ENCODE measurements at regions not wholly inside any gene's neighbourhood (a gene's known extent, or its start where the extent isn't known, plus 50 kb on each side); places are given as distances from the start of the nearest gene placed in this dataset.
"Not testable (repeated sequence)": the region's sequence is repeated elsewhere in the genome, so short reads cannot be mapped to it uniquely, and the experiment has no call there.

GRCh38 chr7:54947266-54947665, 71.6 kb upstream of the EGFR start:
- Mint-ChIP-seq H3K36me3 (ENCODE audit: low read depth) (no peaks in the 10 kb centered on the region), H3K27me3 (ENCODE audit: low read depth) (no peaks in the 10 kb centered on the region), H3K4me3 (ENCODE audit: unreplicated experiment) (no peak overlapping the region), H3K4me1 (ENCODE audit: low read depth) (peaks cover 26% of the 10 kb centered on the region), H3K9me3 (ENCODE audit: low read depth) (peaks cover 9% of the 10 kb centered on the region), H3K27ac (ENCODE audit: unreplicated experiment) (no peak overlapping the region)
- DNase-seq (ENCODE audit: low spot score), result no peak
- TF ChIP-seq, protein P1, sequence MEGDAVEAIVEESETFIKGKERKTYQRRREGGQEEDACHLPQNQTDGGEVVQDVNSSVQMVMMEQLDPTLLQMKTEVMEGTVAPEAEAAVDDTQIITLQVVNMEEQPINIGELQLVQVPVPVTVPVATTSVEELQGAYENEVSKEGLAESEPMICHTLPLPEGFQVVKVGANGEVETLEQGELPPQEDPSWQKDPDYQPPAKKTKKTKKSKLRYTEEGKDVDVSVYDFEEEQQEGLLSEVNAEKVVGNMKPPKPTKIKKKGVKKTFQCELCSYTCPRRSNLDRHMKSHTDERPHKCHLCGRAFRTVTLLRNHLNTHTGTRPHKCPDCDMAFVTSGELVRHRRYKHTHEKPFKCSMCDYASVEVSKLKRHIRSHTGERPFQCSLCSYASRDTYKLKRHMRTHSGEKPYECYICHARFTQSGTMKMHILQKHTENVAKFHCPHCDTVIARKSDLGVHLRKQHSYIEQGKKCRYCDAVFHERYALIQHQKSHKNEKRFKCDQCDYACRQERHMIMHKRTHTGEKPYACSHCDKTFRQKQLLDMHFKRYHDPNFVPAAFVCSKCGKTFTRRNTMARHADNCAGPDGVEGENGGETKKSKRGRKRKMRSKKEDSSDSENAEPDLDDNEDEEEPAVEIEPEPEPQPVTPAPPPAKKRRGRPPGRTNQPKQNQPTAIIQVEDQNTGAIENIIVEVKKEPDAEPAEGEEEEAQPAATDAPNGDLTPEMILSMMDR (IDR thresholded peaks at IDR 0.05), result no peak

GRCh38 chr7:54949514-54949913, 69.3 kb upstream of the EGFR start:
- not testable (repeated sequence) for H3K27ac Mint-ChIP-seq (ENCODE audit: unreplicated experiment); H3K36me3 Mint-ChIP-seq (ENCODE audit: low read depth)
- H3K4me1 Mint-ChIP-seq (ENCODE audit: low read depth), result peaks cover 17% of the 10 kb centered on the region

GRCh38 chr7:54955296-54955695, 63.5 kb upstream of the EGFR start:
- Mint-ChIP-seq H3K27ac (ENCODE audit: unreplicated experiment) (no peak overlapping the region), H3K4me3 (ENCODE audit: unreplicated experiment) (no peak overlapping the region), H3K9me3 (ENCODE audit: low read depth) (peaks cover 9% of the 10 kb centered on the region), H3K4me1 (ENCODE audit: low read depth) (peaks cover 12% of the 10 kb centered on the region), H3K36me3 (ENCODE audit: low read depth) (no peaks in the 10 kb centered on the region), H3K27me3 (ENCODE audit: low read depth) (no peaks in the 10 kb centered on the region)
- TF ChIP-seq, protein P1 (IDR thresholded peaks at IDR 0.05), result no peak
- DNase-seq (ENCODE audit: low spot score), result no peak

More at GRCh38 chr7:54949514-54949913, 69.3 kb upstream of the EGFR start:
- not testable (repeated sequence) for H3K9me3 Mint-ChIP-seq (ENCODE audit: low read depth); H3K27me3 Mint-ChIP-seq (ENCODE audit: low read depth); DNase-seq (ENCODE audit: low spot score); H3K4me3 Mint-ChIP-seq (ENCODE audit: unreplicated experiment)

DNA sequence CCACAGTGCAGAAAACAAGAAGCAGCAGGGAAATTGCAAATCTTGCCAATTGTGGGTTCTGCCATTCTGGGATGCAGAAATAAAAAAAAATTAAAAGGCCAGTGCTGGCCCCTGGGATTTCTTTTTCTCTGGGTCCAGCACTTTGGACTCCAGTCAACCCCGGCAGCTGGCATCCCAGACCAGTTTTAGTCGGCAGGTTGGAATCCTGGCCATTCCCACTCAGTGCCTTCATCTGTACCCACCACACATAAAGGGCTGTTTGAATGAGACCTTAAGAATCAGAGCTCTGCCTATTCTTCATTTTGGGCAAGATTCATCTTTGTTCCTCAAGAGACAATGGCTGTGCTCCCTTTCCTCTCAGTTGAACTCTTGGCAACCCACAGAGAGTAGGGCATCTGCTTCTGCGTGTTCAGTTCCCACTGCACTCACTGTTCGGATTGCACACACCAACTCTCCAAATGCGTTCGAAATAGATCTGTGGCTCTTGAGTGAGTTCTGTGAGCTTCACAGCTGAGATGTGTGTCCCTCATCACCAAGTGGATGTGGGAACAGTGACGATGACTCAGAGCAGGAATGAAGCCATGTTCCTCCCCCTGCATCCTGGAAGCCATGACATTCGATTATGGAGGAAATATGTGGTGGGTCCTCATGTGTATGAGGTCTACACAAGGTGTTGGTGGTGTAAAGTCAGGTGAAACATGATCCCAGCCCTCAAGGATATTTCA, 63.0 kb upstream of the EGFR start:
- TF ChIP-seq, protein P1 (IDR thresholded peaks at IDR 0.05), result no peak
- Mint-ChIP-seq H3K4me1 (ENCODE audit: low read depth) (peaks cover 14% of the 10 kb centered on the region), H3K27me3 (ENCODE audit: low read depth) (no peaks in the 10 kb centered on the region), H3K9me3 (ENCODE audit: low read depth) (peaks cover 6% of the 10 kb centered on the region), H3K27ac (ENCODE audit: unreplicated experiment) (no peak overlapping the region), H3K36me3 (ENCODE audit: low read depth) (no peaks in the 10 kb centered on the region), H3K4me3 (ENCODE audit: unreplicated experiment) (no peak overlapping the region)
- no peak for DNase-seq (ENCODE audit: low spot score)

DNA sequence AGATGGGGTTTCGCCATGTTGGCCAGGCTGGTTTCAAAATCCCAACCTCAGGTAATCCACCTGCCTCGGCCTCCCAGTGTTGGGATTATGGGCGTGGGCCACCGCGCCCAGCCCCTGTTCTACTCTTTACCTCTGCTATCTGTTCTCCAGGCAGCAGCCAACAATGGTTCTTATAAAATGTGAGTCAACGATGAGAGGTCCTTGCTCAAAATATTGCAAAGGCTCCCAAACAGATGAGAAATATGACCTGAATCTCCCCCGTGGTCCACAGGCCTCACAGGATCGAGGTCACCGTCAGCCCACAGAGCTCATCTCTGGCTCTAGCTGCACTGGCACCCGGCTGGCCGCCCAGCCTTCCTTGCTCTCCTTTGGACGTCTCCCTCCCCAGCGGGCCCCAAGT, 62.0 kb upstream of the EGFR start:
- peaks cover 19% of the 10 kb centered on the region for H3K4me1 Mint-ChIP-seq (ENCODE audit: low read depth)
- H3K36me3 Mint-ChIP-seq (ENCODE audit: low read depth), result no peaks in the 10 kb centered on the region
- TF ChIP-seq, protein P1 (IDR thresholded peaks at IDR 0.05), result no peak
- no peaks in the 10 kb centered on the region for H3K9me3 Mint-ChIP-seq (ENCODE audit: low read depth)
- H3K4me3 Mint-ChIP-seq (ENCODE audit: unreplicated experiment), result no peak overlapping the region
- H3K27me3 Mint-ChIP-seq (ENCODE audit: low read depth), result no peaks in the 10 kb centered on the region
- DNase-seq (ENCODE audit: low spot score), result no peak
- H3K27ac Mint-ChIP-seq (ENCODE audit: unreplicated experiment), result no peak overlapping the region

GRCh38 chr7:54960517-54960916, 58.3 kb upstream of the EGFR start:
- TF ChIP-seq, protein P1 (IDR thresholded peaks at IDR 0.05), result no peak
- DNase-seq (ENCODE audit: low spot score), result no peak

More at GRCh38 chr7:54960517-54960916, 58.3 kb upstream of the EGFR start:
- Mint-ChIP-seq H3K9me3 (ENCODE audit: low read depth) (no peaks in the 10 kb centered on the region), H3K27ac (ENCODE audit: unreplicated experiment) (no peak overlapping the region), H3K4me3 (ENCODE audit: unreplicated experiment) (no peak overlapping the region), H3K27me3 (ENCODE audit: low read depth) (no peaks in the 10 kb centered on the region), H3K4me1 (ENCODE audit: low read depth) (peaks cover 13% of the 10 kb centered on the region), H3K36me3 (ENCODE audit: low read depth) (no peaks in the 10 kb centered on the region)
